HG03457 (cell line): ENCODE measurements at regions not wholly inside any gene's neighbourhood (a gene's known extent, or its start where the extent isn't known, plus 50 kb on each side); places are given as distances from the start of the nearest gene placed in this dataset.
"Not testable (repeated sequence)": the region's sequence is repeated elsewhere in the genome, so short reads cannot be mapped to it uniquely, and the experiment has no call there.

ENCODE experiments used
- ATAC-seq: cut with Tn5 transposase; IDR thresholded peaks from one replicate; pipeline ENCODE4 v1.9.1; 2021; ENCODE audit warnings: moderate number of reproducible peaks; ENCODE audit not compliant: unreplicated experiment

- no peak for ATAC-seq
Observed at GRCh38 chr12:40431169-40431568, 206.4 kb downstream of the LRRK2 start.

GRCh38 chr12:40435251-40435650, 210.5 kb downstream of the LRRK2 start:
- ATAC-seq: no peak

- ATAC-seq: no peak
Observed at GRCh38 chr12:40435951-40436350, 211.2 kb downstream of the LRRK2 start.

- ATAC-seq: no peak
Observed at GRCh38 chr12:40436564-40436963, 211.8 kb downstream of the LRRK2 start.

- no peak for ATAC-seq
Observed at GRCh38 chr12:40439771-40440492, 215.1 kb downstream of the LRRK2 start.

GRCh38 chr12:40444174-40444573, 219.4 kb downstream of the LRRK2 start:
- ATAC-seq: no peak

- ATAC-seq: no peak
Observed at GRCh38 chr12:40446385-40446784, 221.6 kb downstream of the LRRK2 start.

GRCh38 chr12:40448523-40448922, 223.7 kb downstream of the LRRK2 start:
- ATAC-seq: not testable (repeated sequence)

GRCh38 chr12:40451661-40452060, 226.9 kb downstream of the LRRK2 start:
- ATAC-seq: no peak

- no peak for ATAC-seq
Observed at GRCh38 chr12:40464121-40464520, 228.1 kb upstream of the CNTN1 start.

GRCh38 chr12:40469736-40470135, 222.5 kb upstream of the CNTN1 start:
- ATAC-seq: no peak

- ATAC-seq: no peak
Observed at GRCh38 chr12:40473962-40474361, 218.3 kb upstream of the CNTN1 start.

- ATAC-seq: no peak
Observed at GRCh38 chr12:40474630-40475029, 217.6 kb upstream of the CNTN1 start.

- no peak for ATAC-seq
Observed at GRCh38 chr12:40499856-40500255, 192.4 kb upstream of the CNTN1 start.

- ATAC-seq: no peak
Observed at GRCh38 chr12:40502322-40502721, 189.9 kb upstream of the CNTN1 start.

GRCh38 chr12:40505327-40505726, 186.9 kb upstream of the CNTN1 start:
- ATAC-seq: no peak

GRCh38 chr12:40508421-40508820, 183.8 kb upstream of the CNTN1 start:
- no peak for ATAC-seq

GRCh38 chr12:40511341-40511740, 180.9 kb upstream of the CNTN1 start:
- ATAC-seq: no peak

- peak; percentile 59 for ATAC-seq
Observed at GRCh38 chr12:40515041-40515816, 177.0 kb upstream of the CNTN1 start.

GRCh38 chr12:40522837-40523236, 169.4 kb upstream of the CNTN1 start:
- ATAC-seq: no peak

- no peak for ATAC-seq
Observed at GRCh38 chr12:40525054-40525453, 167.2 kb upstream of the CNTN1 start.

GRCh38 chr12:40534828-40535227, 157.4 kb upstream of the CNTN1 start:
- ATAC-seq: no peak
